ENCODE measurements at regions not wholly inside any gene's neighbourhood (a gene's known extent, or its start where the extent isn't known, plus 50 kb on each side); places are given as distances from the start of the nearest gene placed in this dataset.

GRCh38 chr2:43034921-43035320 is 191.5 kb downstream of the ZFP36L2 start:
- H3K4me3 ChIP-seq = no peak overlapping the region
- no peak for DNase-seq (ENCODE audit: low spot score in 2 of 2)
- no peaks in the 10 kb centered on the region for H3K36me3 ChIP-seq
- no peaks in the 10 kb centered on the region for H3K27me3 ChIP-seq
- TF ChIP-seq POLR2A (IDR thresholded peaks at IDR 0.05) (no peak), EP300 (IDR thresholded peaks at IDR 0.05) (no peak), CTCF (IDR thresholded peaks at IDR 0.05) (no peak)
- H3K9me3 ChIP-seq = no peaks in the 10 kb centered on the region
- H3K4me1 ChIP-seq = peaks cover 4 to 23% (median 10%) of the 10 kb centered on the region in 4 donors
- 90 to 93% methylated on average over 7 of the region's 7 CpGs for WGBS, 2 donors
- no peak overlapping the region for H3K27ac ChIP-seq

- Histone ChIP-seq H3K36me3 (no peaks in the 10 kb centered on the region), H3K4me1 (peaks cover 4 to 23% (median 10%) of the 10 kb centered on the region in 4 donors), H3K4me3 (no peak overlapping the region), H3K27ac (no peak overlapping the region), H3K27me3 (no peaks in the 10 kb centered on the region), H3K9me3 (no peaks in the 10 kb centered on the region)
- DNase-seq (ENCODE audit: low spot score in 2 of 2) = no peak
- TF ChIP-seq POLR2A (IDR thresholded peaks at IDR 0.05) (no peak), EP300 (IDR thresholded peaks at IDR 0.05) (no peak), CTCF (IDR thresholded peaks at IDR 0.05) (no peak)
- WGBS, 2 donors = 73 to 74% methylated on average over 2 of the region's 2 CpGs
Observed at GRCh38 chr2:43034242-43034619, 192.2 kb downstream of the ZFP36L2 start.

GRCh38 chr2:43033466-43034241 is 192.8 kb downstream of the ZFP36L2 start:
- Histone ChIP-seq H3K27ac (peak overlapping the region in 3 of 4 donors; percentile 43 to 85 (median 84)), H3K36me3 (no peaks in the 10 kb centered on the region), H3K9me3 (no peaks in the 10 kb centered on the region), H3K27me3 (no peaks in the 10 kb centered on the region), H3K4me1 (peaks cover 4 to 23% (median 10%) of the 10 kb centered on the region in 4 donors), H3K4me3 (no peak overlapping the region)
- WGBS, 2 donors = 91 to 93% methylated on average over 13 of the region's 13 CpGs
- DNase-seq (ENCODE audit: low spot score in 2 of 2) = no peak
- TF ChIP-seq POLR2A (IDR thresholded peaks at IDR 0.05) (no peak), EP300 (IDR thresholded peaks at IDR 0.05) (no peak), CTCF (IDR thresholded peaks at IDR 0.05) (no peak)

- no peaks in the 10 kb centered on the region for H3K36me3 ChIP-seq
- TF ChIP-seq EP300 (IDR thresholded peaks at IDR 0.05) (no peak), CTCF (IDR thresholded peaks at IDR 0.05) (no peak)
- no peak for DNase-seq (ENCODE audit: low spot score in 2 of 2)
- H3K4me3 ChIP-seq = no peak overlapping the region
- 78 to 80% methylated on average over 7 of the region's 7 CpGs for WGBS, 2 donors
- no peaks in the 10 kb centered on the region for H3K9me3 ChIP-seq
- H3K27me3 ChIP-seq = no peaks in the 10 kb centered on the region
- peak overlapping the region; percentile 43 to 85 (median 74) for H3K27ac ChIP-seq
- H3K4me1 ChIP-seq = peaks cover 4 to 26% (median 10%) of the 10 kb centered on the region in 4 donors
Observed at GRCh38 chr2:43033016-43033270, 193.5 kb downstream of the ZFP36L2 start.

GRCh38 chr2:43032213-43033015 is 194.0 kb downstream of the ZFP36L2 start:
- 33 to 37% methylated on average over 14 of the region's 14 CpGs for WGBS, 2 donors
- Histone ChIP-seq H3K36me3 (no peaks in the 10 kb centered on the region), H3K4me1 (peaks cover 6 to 31% (median 10%) of the 10 kb centered on the region in 4 donors), H3K4me3 (no peak overlapping the region), H3K27me3 (no peaks in the 10 kb centered on the region), H3K9me3 (no peaks in the 10 kb centered on the region), H3K27ac (peak overlapping the region; percentile 63 to 85 (median 76))
- TF ChIP-seq EP300 (IDR thresholded peaks at IDR 0.05) (peak; percentile 66 to 73), POLR2A (IDR thresholded peaks at IDR 0.05) (no peak)
- DNase-seq (ENCODE audit: low spot score in 2 of 2) = peak; percentile 59 to 66

Data from tibial nerve (tissue), 4 donors.